Keratinocyte (primary cell): ENCODE measurements at regions not wholly inside any gene's neighbourhood (a gene's known extent, or its start where the extent isn't known, plus 50 kb on each side); places are given as distances from the start of the nearest gene placed in this dataset.
"Not testable (repeated sequence)": the region's sequence is repeated elsewhere in the genome, so short reads cannot be mapped to it uniquely, and the experiment has no call there.

Experiments
- DNase-seq: peaks from one replicate; pipeline ENCODE4 v3.0.0-alpha.2; 2011; ENCODE audit warnings: low read depth, missing footprints, low spot score
- FAIRE-seq: peaks from 2 replicates; lab custom pipeline; 2011; peaks lifted over from hg19 to GRCh38; lab: Jason Lieb, UNC
- H2AFZ ChIP-seq: 2 replicates; pipeline ENCODE4 v1.6.0; 2012; ENCODE audit warnings: low read length, control low read depth, inconsistent platforms; ENCODE audit not compliant: control insufficient read depth
- H3K27ac ChIP-seq: 2 replicates; pipeline ENCODE4 v1.5.1; 2011; ENCODE audit warnings: low read length; ENCODE audit not compliant: control insufficient read depth, insufficient read depth
- H3K27me3 ChIP-seq: 3 replicates; pipeline ENCODE4 v1.6.0; 2011; ENCODE audit warnings: low read length; ENCODE audit not compliant: control insufficient read depth, insufficient read depth; ENCODE audit errors: extremely low read depth
- H3K36me3 ChIP-seq, 2 experiments: 2 replicates in 1 of 2; 3 replicates in 1 of 2; pipeline ENCODE4 v1.5.1; 2011; ENCODE audit warnings: low read length in 2 of 2, mild to moderate bottlenecking in 1 of 2; ENCODE audit not compliant: control insufficient read depth in 2 of 2, insufficient read depth in 2 of 2; ENCODE audit errors: extremely low read depth in 1 of 2
- H3K4me1 ChIP-seq: 3 replicates; pipeline ENCODE4 v1.5.1; 2011; ENCODE audit warnings: low read length; ENCODE audit not compliant: control insufficient read depth, insufficient read depth; ENCODE audit errors: extremely low read depth
- H3K4me2 ChIP-seq: 3 replicates; pipeline ENCODE4 v1.6.0; 2011; ENCODE audit warnings: low read depth, low read length; ENCODE audit not compliant: control insufficient read depth, insufficient read depth; ENCODE audit errors: extremely low read depth
- H3K4me3 ChIP-seq, 3 experiments: fragments of 200-600 bp in 1 of 3; sonication (generic) in 1 of 3; 2 replicates in 2 of 3; 3 replicates in 1 of 3; pipeline ENCODE4 v1.5.1; 2011 to 2016; ENCODE audit warnings: low read length in 3 of 3, mild to moderate bottlenecking in 3 of 3, control low read depth in 2 of 3, inconsistent platforms in 1 of 3, low read depth in 1 of 3, mixed read lengths in 1 of 3, mixed run types in 1 of 3, moderate library complexity in 1 of 3; ENCODE audit not compliant: control insufficient read depth in 2 of 3, insufficient read depth in 2 of 3; ENCODE audit errors: extremely low read depth in 1 of 3
- H3K79me2 ChIP-seq: 2 replicates; pipeline ENCODE4 v1.6.0; 2012; ENCODE audit warnings: low read length; ENCODE audit not compliant: control insufficient read depth, insufficient read depth
- H3K9ac ChIP-seq: 3 replicates; pipeline ENCODE4 v1.6.0; 2011; ENCODE audit warnings: low read length; ENCODE audit not compliant: control insufficient read depth, insufficient read depth; ENCODE audit errors: extremely low read depth
- H3K9me1 ChIP-seq: 3 replicates; pipeline ENCODE4 v1.6.0; 2011; ENCODE audit warnings: low read length; ENCODE audit not compliant: control insufficient read depth, insufficient read depth; ENCODE audit errors: extremely low read depth
- H3K9me3 ChIP-seq: 2 replicates; pipeline ENCODE4 v1.5.1; 2012; ENCODE audit warnings: low read depth, low read length; ENCODE audit not compliant: control insufficient read depth
- H4K20me1 ChIP-seq: 3 replicates; pipeline ENCODE4 v1.6.0; 2011; ENCODE audit warnings: low read length; ENCODE audit not compliant: control insufficient read depth, insufficient read depth; ENCODE audit errors: extremely low read depth
- CTCF ChIP-seq, 3 experiments: IDR thresholded peaks in 1 of 3; conservative IDR thresholded peaks in 1 of 3; optimal IDR thresholded peaks in 1 of 3; 2 replicates in 2 of 3; 3 replicates in 1 of 3; pipeline versions ENCODE3 to v1.5.1; 2011; ENCODE audit warnings: low read length in 3 of 3, mild to moderate bottlenecking in 3 of 3, moderate library complexity in 2 of 3, control low read depth in 1 of 3, inconsistent platforms in 1 of 3; ENCODE audit not compliant: insufficient read depth in 2 of 3; ENCODE audit errors: extremely low read depth in 1 of 3
- EZH2 ChIP-seq: IDR thresholded peaks from one replicate; pipeline ENCODE4 v1.6.1; 2012; ENCODE audit warnings: inconsistent platforms, mild to moderate bottlenecking, low read length, moderate library complexity
- dilution Hi-C: fragments of 300-500 bp; cut with MboI; formaldehyde crosslinking; loops from one replicate; pipeline ENCODE4 v1.7.0; 2020; ENCODE audit warnings: low sequenced_read_pairs; ENCODE audit not compliant: extremely low pct_ligation_motif_present

- dilution Hi-C loops, result no loop called here
- Histone ChIP-seq H3K79me2 (no peaks in the 10 kb centered on the region), H3K4me2 (no peak overlapping the region), H3K9me3 (no peaks in the 10 kb centered on the region), H3K9me1 (no peaks in the 10 kb centered on the region), H3K9ac (no peak overlapping the region), H2AFZ (peak overlapping the region; percentile 12), H3K36me3 (no peaks in the 10 kb centered on the region), H3K4me1 (peaks cover 13% of the 10 kb centered on the region), H4K20me1 (no peaks in the 10 kb centered on the region), H3K27me3 (no peaks in the 10 kb centered on the region), H3K27ac (no peak overlapping the region), H3K4me3 (no peak overlapping the region)
- DNase-seq (peak; percentile 36), FAIRE-seq (peak; percentile 52)
- no peak for TF ChIP-seq CTCF (optimal IDR thresholded peaks at IDR 0.05 in 1 of 3, IDR thresholded peaks at IDR 0.05 in 1 of 3, conservative IDR thresholded peaks at IDR 0.05 in 1 of 3; ENCODE audit: extremely low read depth in 1 of 3, insufficient read depth in 2 of 3, low read length in 3 of 3)
- no peak for TF ChIP-seq EZH2
Observed at GRCh38 chr2:192546565-192546964, 351.8 kb upstream of the TMEFF2 start.

GRCh38 chr2:192544371-192544955 lies 349.7 kb upstream of the TMEFF2 start:
- no peaks in the 10 kb centered on the region for H3K9me1 ChIP-seq
- no peaks in the 10 kb centered on the region for H3K9me3 ChIP-seq
- H2AFZ ChIP-seq, result peak overlapping the region; percentile 67
- peak overlapping the region; percentile 65 for H3K4me2 ChIP-seq
- H3K4me1 ChIP-seq, result peaks cover 13% of the 10 kb centered on the region
- peak overlapping the region; percentile 51 for H3K27ac ChIP-seq
- H3K9ac ChIP-seq, result no peak overlapping the region
- dilution Hi-C loops, result no loop called here
- H4K20me1 ChIP-seq, result no peaks in the 10 kb centered on the region
- no peaks in the 10 kb centered on the region for H3K27me3 ChIP-seq
- no peaks in the 10 kb centered on the region for H3K36me3 ChIP-seq
- FAIRE-seq (peak; percentile 67), DNase-seq (peak; percentile 38)
- H3K4me3 ChIP-seq, result peak overlapping the region in 2 of 3 experiments; percentile 25 to 36
- no peak for TF ChIP-seq CTCF (optimal IDR thresholded peaks at IDR 0.05 in 1 of 3, IDR thresholded peaks at IDR 0.05 in 1 of 3, conservative IDR thresholded peaks at IDR 0.05 in 1 of 3; ENCODE audit: extremely low read depth in 1 of 3, insufficient read depth in 2 of 3, low read length in 3 of 3)
- TF ChIP-seq EZH2, result no peak
- no peaks in the 10 kb centered on the region for H3K79me2 ChIP-seq

- H3K27ac ChIP-seq, FAIRE-seq, H3K9me3 ChIP-seq, dilution Hi-C loops, H3K9me1 ChIP-seq, DNase-seq, H3K79me2 ChIP-seq, H3K9ac ChIP-seq, H3K4me3 ChIP-seq, H3K27me3 ChIP-seq, H4K20me1 ChIP-seq, H3K4me2 ChIP-seq, H3K36me3 ChIP-seq, H2AFZ ChIP-seq: not testable (repeated sequence)
- peaks cover 13% of the 10 kb centered on the region for H3K4me1 ChIP-seq
Observed at GRCh38 chr2:192542148-192543066, 347.7 kb upstream of the TMEFF2 start.
